Gastrocnemius medialis (tissue), 4 donors: ENCODE measurements at regions not wholly inside any gene's neighbourhood (a gene's known extent, or its start where the extent isn't known, plus 50 kb on each side); places are given as distances from the start of the nearest gene placed in this dataset.

ENCODE experiments used
- POLR2A ChIP-seq, 2 donors: fragments of 450-650 bp; IDR thresholded peaks; one replicate each; pipeline ENCODE4 v1.6.1; 2017; ENCODE audit warnings: antibody characterized with exemption in 2 of 2, mild to moderate bottlenecking in 2 of 2, moderate library complexity in 2 of 2
- TF ChIP-seq, protein P1 (sequence below), 5 experiments: fragments of 450-650 bp in 3 of 5; fragments of 200-600 bp in 2 of 5; sonication (generic) in 2 of 5; IDR thresholded peaks in 4 of 5; conservative IDR thresholded peaks in 1 of 5; 1 replicate in 4 of 5; 2 replicates in 1 of 5; pipeline ENCODE4 v1.5.1; 2016 to 2019; ENCODE audit warnings: antibody characterized with exemption in 5 of 5, mild to moderate bottlenecking in 3 of 5, moderate library complexity in 3 of 5

DNA sequence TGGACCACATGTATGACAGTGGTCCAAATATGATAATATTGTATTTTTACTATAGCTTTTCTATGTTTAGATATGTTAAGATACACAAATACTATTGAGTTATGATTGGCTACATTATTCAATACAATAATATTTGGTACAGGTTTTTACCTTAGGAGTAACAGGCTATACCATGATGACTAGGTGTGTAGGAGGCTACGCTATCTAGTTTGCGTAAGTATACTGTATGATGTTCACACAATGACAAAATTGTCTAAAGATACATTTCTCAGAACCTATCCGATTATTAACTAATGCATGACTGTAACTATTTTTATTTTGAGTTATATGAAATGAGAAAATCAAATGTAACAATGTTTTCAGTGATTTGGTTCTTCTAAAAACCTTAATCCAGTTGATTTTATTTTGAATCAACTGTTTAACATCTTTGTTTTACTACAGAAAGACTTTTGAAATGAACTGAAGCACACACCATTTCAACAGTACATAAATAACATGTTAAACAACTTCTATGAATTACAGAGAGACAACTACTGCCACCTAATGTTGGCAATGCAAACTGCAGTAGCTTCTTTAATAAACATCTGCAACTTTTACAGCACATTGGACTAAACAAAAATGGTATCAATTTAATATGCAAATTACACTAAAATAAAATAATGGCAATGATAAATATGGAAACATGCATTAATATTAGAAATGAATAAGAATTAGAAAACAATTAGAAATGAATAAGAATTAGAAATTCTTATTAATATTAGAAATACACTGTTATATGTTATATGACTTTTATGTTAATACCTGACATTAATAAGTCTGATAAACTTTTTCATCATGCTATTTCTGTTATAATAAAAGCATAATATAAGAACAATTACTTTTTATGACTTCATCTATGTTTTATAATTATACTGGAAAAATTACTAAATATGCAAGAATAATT, 255.7 kb downstream of the MBNL1 start:
- TF ChIP-seq POLR2A (IDR thresholded peaks at IDR 0.05), result no peak
- TF ChIP-seq, protein P1, sequence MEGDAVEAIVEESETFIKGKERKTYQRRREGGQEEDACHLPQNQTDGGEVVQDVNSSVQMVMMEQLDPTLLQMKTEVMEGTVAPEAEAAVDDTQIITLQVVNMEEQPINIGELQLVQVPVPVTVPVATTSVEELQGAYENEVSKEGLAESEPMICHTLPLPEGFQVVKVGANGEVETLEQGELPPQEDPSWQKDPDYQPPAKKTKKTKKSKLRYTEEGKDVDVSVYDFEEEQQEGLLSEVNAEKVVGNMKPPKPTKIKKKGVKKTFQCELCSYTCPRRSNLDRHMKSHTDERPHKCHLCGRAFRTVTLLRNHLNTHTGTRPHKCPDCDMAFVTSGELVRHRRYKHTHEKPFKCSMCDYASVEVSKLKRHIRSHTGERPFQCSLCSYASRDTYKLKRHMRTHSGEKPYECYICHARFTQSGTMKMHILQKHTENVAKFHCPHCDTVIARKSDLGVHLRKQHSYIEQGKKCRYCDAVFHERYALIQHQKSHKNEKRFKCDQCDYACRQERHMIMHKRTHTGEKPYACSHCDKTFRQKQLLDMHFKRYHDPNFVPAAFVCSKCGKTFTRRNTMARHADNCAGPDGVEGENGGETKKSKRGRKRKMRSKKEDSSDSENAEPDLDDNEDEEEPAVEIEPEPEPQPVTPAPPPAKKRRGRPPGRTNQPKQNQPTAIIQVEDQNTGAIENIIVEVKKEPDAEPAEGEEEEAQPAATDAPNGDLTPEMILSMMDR (IDR thresholded peaks at IDR 0.05 in 4 of 5, conservative IDR thresholded peaks at IDR 0.05 in 1 of 5), result peak; percentile 64 to 89 (median 79)
